ENCODE measurements at regions not wholly inside any gene's neighbourhood (a gene's known extent, or its start where the extent isn't known, plus 50 kb on each side); places are given as distances from the start of the nearest gene placed in this dataset.

DNA sequence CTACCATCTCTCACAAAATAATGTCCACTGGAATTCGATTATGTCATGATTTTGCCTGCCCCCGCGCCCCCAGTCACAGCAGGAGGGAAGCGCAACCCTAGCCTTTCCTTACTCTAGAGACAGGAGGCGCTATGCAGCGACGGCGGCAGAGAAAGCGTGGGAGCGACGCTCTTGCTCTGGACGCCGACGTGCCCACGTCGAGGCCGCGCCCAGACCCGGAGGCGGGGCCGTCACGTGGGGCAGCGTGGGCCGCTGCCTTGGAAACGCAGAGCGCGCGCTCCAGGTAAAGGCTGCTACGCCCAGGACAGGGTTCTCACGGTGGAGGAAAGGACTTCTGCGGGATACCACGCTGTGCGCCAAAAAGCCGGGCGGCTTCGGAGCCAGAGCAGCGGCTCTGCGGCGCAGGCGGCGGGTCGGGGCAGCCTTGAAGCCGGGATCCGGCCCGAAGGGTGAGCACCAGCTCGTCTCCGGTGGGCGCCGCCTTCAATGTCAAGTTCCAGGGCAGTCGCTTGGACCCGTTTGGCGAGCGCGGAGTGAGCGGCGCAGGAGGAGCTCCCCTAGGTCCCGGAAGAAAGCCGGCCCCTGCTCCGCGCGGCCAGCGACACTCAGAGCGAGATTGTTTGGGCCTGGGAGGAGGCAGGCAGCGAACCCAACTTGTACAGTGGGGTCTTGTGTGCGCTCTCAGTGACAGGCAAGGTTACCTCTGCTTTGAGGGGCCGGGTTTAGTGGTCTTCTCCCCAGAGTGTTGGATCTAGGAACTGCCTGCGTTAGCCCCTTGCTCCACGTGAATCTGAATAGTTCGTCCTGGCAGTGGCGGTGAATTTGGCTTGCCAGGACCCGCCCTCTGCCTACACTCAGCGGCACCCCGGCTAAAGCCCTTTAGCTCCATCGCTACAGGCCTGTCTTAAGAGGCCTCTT is 121.7 kb downstream of the MRPL57 start (continued):
- TF ChIP-seq, protein P1, sequence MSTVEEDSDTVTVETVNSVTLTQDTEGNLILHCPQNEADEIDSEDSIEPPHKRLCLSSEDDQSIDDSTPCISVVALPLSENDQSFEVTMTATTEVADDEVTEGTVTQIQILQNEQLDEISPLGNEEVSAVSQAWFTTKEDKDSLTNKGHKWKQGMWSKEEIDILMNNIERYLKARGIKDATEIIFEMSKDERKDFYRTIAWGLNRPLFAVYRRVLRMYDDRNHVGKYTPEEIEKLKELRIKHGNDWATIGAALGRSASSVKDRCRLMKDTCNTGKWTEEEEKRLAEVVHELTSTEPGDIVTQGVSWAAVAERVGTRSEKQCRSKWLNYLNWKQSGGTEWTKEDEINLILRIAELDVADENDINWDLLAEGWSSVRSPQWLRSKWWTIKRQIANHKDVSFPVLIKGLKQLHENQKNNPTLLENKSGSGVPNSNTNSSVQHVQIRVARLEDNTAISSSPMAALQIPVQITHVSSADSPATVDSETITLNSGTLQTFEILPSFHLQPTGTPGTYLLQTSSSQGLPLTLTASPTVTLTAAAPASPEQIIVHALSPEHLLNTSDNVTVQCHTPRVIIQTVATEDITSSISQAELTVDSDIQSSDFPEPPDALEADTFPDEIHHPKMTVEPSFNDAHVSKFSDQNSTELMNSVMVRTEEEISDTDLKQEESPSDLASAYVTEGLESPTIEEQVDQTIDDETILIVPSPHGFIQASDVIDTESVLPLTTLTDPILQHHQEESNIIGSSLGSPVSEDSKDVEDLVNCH (CRISPR knock-in tag; IDR thresholded peaks at IDR 0.05): no peak
- TF ChIP-seq KLF12 (CRISPR knock-in tag; IDR thresholded peaks at IDR 0.05; ENCODE audit: borderline replicate concordance) (peak; percentile 99), KLF13 (CRISPR knock-in tag; IDR thresholded peaks at IDR 0.05) (no peak), ZNF556 (CRISPR knock-in tag; IDR thresholded peaks at IDR 0.05; ENCODE audit: borderline replicate concordance) (peak; percentile 92), CCDC6 (CRISPR knock-in tag; IDR thresholded peaks at IDR 0.05) (0 out of 2 replicates have a peak, but pooled peaks have one; percentile 25), PAWR (CRISPR knock-in tag; IDR thresholded peaks at IDR 0.05; ENCODE audit: borderline replicate concordance) (0 out of 2 replicates have a peak, but pooled peaks have one; percentile 73)
- TF ChIP-seq, protein P2, sequence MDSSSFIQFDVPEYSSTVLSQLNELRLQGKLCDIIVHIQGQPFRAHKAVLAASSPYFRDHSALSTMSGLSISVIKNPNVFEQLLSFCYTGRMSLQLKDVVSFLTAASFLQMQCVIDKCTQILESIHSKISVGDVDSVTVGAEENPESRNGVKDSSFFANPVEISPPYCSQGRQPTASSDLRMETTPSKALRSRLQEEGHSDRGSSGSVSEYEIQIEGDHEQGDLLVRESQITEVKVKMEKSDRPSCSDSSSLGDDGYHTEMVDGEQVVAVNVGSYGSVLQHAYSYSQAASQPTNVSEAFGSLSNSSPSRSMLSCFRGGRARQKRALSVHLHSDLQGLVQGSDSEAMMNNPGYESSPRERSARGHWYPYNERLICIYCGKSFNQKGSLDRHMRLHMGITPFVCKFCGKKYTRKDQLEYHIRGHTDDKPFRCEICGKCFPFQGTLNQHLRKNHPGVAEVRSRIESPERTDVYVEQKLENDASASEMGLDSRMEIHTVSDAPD (CRISPR knock-in tag; IDR thresholded peaks at IDR 0.05): no peak
- TF ChIP-seq, protein P3, sequence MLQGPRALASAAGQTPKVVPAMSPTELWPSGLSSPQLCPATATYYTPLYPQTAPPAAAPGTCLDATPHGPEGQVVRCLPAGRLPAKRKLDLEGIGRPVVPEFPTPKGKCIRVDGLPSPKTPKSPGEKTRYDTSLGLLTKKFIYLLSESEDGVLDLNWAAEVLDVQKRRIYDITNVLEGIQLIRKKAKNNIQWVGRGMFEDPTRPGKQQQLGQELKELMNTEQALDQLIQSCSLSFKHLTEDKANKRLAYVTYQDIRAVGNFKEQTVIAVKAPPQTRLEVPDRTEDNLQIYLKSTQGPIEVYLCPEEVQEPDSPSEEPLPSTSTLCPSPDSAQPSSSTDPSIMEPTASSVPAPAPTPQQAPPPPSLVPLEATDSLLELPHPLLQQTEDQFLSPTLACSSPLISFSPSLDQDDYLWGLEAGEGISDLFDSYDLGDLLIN (CRISPR knock-in tag; IDR thresholded peaks at IDR 0.05; ENCODE audit: borderline replicate concordance): no peak
- TF ChIP-seq, protein P4, sequence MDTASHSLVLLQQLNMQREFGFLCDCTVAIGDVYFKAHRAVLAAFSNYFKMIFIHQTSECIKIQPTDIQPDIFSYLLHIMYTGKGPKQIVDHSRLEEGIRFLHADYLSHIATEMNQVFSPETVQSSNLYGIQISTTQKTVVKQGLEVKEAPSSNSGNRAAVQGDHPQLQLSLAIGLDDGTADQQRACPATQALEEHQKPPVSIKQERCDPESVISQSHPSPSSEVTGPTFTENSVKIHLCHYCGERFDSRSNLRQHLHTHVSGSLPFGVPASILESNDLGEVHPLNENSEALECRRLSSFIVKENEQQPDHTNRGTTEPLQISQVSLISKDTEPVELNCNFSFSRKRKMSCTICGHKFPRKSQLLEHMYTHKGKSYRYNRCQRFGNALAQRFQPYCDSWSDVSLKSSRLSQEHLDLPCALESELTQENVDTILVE (CRISPR knock-in tag; IDR thresholded peaks at IDR 0.05): peak; percentile 71; the same call in 1 of the 2 replicates
- TF ChIP-seq, protein P5, sequence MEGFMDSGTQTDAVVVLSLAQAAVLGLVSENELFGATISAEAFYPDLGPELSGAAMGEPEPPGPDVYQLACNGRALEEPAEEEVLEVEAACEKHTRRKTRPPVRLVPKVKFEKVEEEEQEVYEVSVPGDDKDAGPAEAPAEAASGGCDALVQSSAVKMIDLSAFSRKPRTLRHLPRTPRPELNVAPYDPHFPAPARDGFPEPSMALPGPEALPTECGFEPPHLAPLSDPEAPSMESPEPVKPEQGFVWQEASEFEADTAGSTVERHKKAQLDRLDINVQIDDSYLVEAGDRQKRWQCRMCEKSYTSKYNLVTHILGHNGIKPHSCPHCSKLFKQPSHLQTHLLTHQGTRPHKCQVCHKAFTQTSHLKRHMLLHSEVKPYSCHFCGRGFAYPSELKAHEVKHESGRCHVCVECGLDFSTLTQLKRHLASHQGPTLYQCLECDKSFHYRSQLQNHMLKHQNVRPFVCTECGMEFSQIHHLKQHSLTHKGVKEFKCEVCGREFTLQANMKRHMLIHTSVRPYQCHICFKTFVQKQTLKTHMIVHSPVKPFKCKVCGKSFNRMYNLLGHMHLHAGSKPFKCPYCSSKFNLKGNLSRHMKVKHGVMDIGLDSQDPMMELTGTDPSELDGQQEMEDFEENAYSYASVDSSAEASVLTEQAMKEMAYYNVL (CRISPR knock-in tag; IDR thresholded peaks at IDR 0.05; ENCODE audit: borderline replicate concordance): peak; percentile 60; the same call in 1 of the 2 replicates
- TF ChIP-seq, protein P6, sequence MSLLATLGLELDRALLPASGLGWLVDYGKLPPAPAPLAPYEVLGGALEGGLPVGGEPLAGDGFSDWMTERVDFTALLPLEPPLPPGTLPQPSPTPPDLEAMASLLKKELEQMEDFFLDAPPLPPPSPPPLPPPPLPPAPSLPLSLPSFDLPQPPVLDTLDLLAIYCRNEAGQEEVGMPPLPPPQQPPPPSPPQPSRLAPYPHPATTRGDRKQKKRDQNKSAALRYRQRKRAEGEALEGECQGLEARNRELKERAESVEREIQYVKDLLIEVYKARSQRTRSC (CRISPR knock-in tag; IDR thresholded peaks at IDR 0.05; ENCODE audit: low read depth): no peak
- TF ChIP-seq, protein P7, sequence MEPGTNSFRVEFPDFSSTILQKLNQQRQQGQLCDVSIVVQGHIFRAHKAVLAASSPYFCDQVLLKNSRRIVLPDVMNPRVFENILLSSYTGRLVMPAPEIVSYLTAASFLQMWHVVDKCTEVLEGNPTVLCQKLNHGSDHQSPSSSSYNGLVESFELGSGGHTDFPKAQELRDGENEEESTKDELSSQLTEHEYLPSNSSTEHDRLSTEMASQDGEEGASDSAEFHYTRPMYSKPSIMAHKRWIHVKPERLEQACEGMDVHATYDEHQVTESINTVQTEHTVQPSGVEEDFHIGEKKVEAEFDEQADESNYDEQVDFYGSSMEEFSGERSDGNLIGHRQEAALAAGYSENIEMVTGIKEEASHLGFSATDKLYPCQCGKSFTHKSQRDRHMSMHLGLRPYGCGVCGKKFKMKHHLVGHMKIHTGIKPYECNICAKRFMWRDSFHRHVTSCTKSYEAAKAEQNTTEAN (CRISPR knock-in tag; conservative IDR thresholded peaks at IDR 0.05): no peak
